ENCODE measurements at regions not wholly inside any gene's neighbourhood (a gene's known extent, or its start where the extent isn't known, plus 50 kb on each side); places are given as distances from the start of the nearest gene placed in this dataset.

DNA sequence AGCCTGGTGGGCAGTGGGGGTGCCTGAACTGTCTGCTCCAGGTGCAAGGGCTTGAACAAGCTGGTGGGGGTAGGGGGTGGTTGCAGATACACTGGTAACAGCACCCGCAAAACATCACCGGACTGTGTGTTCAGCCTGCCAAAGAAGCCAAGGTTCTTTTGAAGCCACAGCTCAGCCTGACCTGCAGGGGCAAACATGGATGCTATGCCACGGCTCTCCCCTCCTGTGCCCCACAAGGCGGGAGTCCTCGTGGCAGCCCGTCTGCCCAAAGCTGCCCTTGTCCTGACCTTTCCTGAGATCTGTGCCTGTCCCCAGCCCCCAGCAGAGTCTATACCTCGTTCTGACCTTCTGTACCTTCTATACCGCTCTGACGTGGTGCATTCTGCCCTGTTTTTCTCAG, 285.7 kb downstream of the GLRX3 start:
- no peaks in the 10 kb centered on the region for H3K4me1 Mint-ChIP-seq
- Histone ChIP-seq H3K27me3 (replicated peaks in 1 of 2; ENCODE audit: control insufficient read depth in 2 of 2, extremely low read depth in 1 of 2, insufficient read depth in 2 of 2, low read length in 1 of 2) (peaks cover 0 to 3% of the 10 kb centered on the region in 2 experiments), H3K36me3 (ENCODE audit: control insufficient read depth in 2 of 2, extremely low read depth in 1 of 2, insufficient read depth in 1 of 2, low read length in 1 of 2) (no peaks in the 10 kb centered on the region), H3K4me1 (ENCODE audit: control insufficient read depth in 1 of 2, extremely low read depth in 1 of 2, insufficient read depth in 2 of 2, low read length in 2 of 2) (no peaks in the 10 kb centered on the region), H3K9me3 (no peaks in the 10 kb centered on the region), H3K27ac (ENCODE audit: low read length) (no peak overlapping the region), H3K4me3 (ENCODE audit: control insufficient read depth in 1 of 2, extremely low read depth in 1 of 2, low read length in 1 of 2) (no peak overlapping the region)
- H3K9me3 Mint-ChIP-seq: peaks cover under 1 to 2% (median 2%) of the 10 kb centered on the region in 3 donors
- no peak for ATAC-seq (replicated peaks in 1 of 4)
- no peaks in the 10 kb centered on the region for H3K36me3 Mint-ChIP-seq
- 83% methylated on average over 9 of the region's 9 CpGs for WGBS (ENCODE audit: insufficient coverage)
- H3K27me3 Mint-ChIP-seq: peaks cover 2 to 14% of the 10 kb centered on the region in 2 donors
- DNase-seq: no peak
- H3K27ac Mint-ChIP-seq: no peak overlapping the region
- H3K4me3 Mint-ChIP-seq: no peak overlapping the region
- ChIA-PET POLR2A (no interaction called here), CTCF (no interaction called here)

- H3K9me3 Mint-ChIP-seq: peaks cover 0 to 7% (median 0%) of the 10 kb centered on the region in 3 donors
- H3K27ac Mint-ChIP-seq: no peak overlapping the region
- DNase-seq (no peak), ATAC-seq (replicated peaks in 1 of 4) (no peak)
- no peak overlapping the region for H3K4me3 Mint-ChIP-seq
- no peak overlapping the region for H3K4me3 ChIP-seq (ENCODE audit: control insufficient read depth in 1 of 2, extremely low read depth in 1 of 2, low read length in 1 of 2)
- no peaks in the 10 kb centered on the region for H3K9me3 ChIP-seq
- ChIA-PET CTCF (no interaction called here), POLR2A (no interaction called here)
- peaks cover 0 to 3% of the 10 kb centered on the region in 2 experiments for H3K27me3 ChIP-seq (replicated peaks in 1 of 2; ENCODE audit: control insufficient read depth in 2 of 2, extremely low read depth in 1 of 2, insufficient read depth in 2 of 2, low read length in 1 of 2)
- H3K36me3 Mint-ChIP-seq: no peaks in the 10 kb centered on the region
- H3K4me1 ChIP-seq (ENCODE audit: control insufficient read depth in 1 of 2, extremely low read depth in 1 of 2, insufficient read depth in 2 of 2, low read length in 2 of 2): no peaks in the 10 kb centered on the region
- WGBS (ENCODE audit: insufficient coverage): 72% methylated on average over 9 of the region's 12 CpGs
- no peaks in the 10 kb centered on the region for H3K4me1 Mint-ChIP-seq
- no peak overlapping the region for H3K27ac ChIP-seq (ENCODE audit: low read length)
- H3K27me3 Mint-ChIP-seq: peaks cover 2 to 16% of the 10 kb centered on the region in 2 donors
- no peaks in the 10 kb centered on the region for H3K36me3 ChIP-seq (ENCODE audit: control insufficient read depth in 2 of 2, extremely low read depth in 1 of 2, insufficient read depth in 1 of 2, low read length in 1 of 2)
Observed at GRCh38 chr10:130422366-130423324, 286.5 kb downstream of the GLRX3 start.

GRCh38 chr10:130423455-130424305, 287.5 kb downstream of the GLRX3 start:
- ChIA-PET POLR2A (no interaction called here), CTCF (no interaction called here)
- Histone ChIP-seq H3K4me3 (ENCODE audit: control insufficient read depth in 1 of 2, extremely low read depth in 1 of 2, low read length in 1 of 2) (no peak overlapping the region), H3K27me3 (replicated peaks in 1 of 2; ENCODE audit: control insufficient read depth in 2 of 2, extremely low read depth in 1 of 2, insufficient read depth in 2 of 2, low read length in 1 of 2) (peaks cover 0 to 3% of the 10 kb centered on the region in 2 experiments), H3K36me3 (ENCODE audit: control insufficient read depth in 2 of 2, extremely low read depth in 1 of 2, insufficient read depth in 1 of 2, low read length in 1 of 2) (no peaks in the 10 kb centered on the region), H3K4me1 (ENCODE audit: control insufficient read depth in 1 of 2, extremely low read depth in 1 of 2, insufficient read depth in 2 of 2, low read length in 2 of 2) (no peaks in the 10 kb centered on the region), H3K27ac (ENCODE audit: low read length) (no peak overlapping the region), H3K9me3 (no peaks in the 10 kb centered on the region)
- DNase-seq (no peak), ATAC-seq (replicated peaks in 1 of 4) (no peak)
- peaks cover 0 to 7% (median 0%) of the 10 kb centered on the region in 3 donors for H3K9me3 Mint-ChIP-seq
- H3K4me3 Mint-ChIP-seq: no peak overlapping the region
- no peak overlapping the region for H3K27ac Mint-ChIP-seq
- H3K36me3 Mint-ChIP-seq: no peaks in the 10 kb centered on the region
- no peaks in the 10 kb centered on the region for H3K4me1 Mint-ChIP-seq
- 85% methylated on average over 21 of the region's 21 CpGs for WGBS (ENCODE audit: insufficient coverage)
- peaks cover 2 to 16% of the 10 kb centered on the region in 2 donors for H3K27me3 Mint-ChIP-seq

DNA sequence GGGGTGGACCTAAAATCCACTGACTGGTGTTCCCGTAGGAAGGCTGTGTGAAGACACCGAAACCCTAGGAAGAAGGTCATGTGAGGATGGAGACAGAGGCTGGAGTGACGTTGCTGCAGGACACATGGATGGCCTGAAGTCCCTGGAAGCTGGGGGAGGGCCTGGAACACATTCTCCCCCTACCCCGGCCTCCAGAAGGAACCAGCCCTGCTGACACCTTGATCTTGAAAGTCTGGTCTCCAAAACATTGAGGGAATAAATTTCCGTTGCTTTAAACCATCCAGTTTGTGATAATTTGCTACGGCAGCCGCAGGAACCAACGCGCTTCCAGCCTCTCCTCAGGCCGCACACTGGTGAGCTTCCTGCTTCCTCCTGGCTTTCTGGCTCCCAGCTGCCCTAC, 288.2 kb downstream of the GLRX3 start:
- peaks cover 0 to 3% of the 10 kb centered on the region in 2 experiments for H3K27me3 ChIP-seq (replicated peaks in 1 of 2; ENCODE audit: control insufficient read depth in 2 of 2, extremely low read depth in 1 of 2, insufficient read depth in 2 of 2, low read length in 1 of 2)
- no peaks in the 10 kb centered on the region for H3K4me1 ChIP-seq (ENCODE audit: control insufficient read depth in 1 of 2, extremely low read depth in 1 of 2, insufficient read depth in 2 of 2, low read length in 2 of 2)
- H3K4me3 Mint-ChIP-seq: no peak overlapping the region
- no peaks in the 10 kb centered on the region for H3K36me3 ChIP-seq (ENCODE audit: control insufficient read depth in 2 of 2, extremely low read depth in 1 of 2, insufficient read depth in 1 of 2, low read length in 1 of 2)
- no peak for DNase-seq
- POLR2A ChIA-PET: no interaction called here
- peaks cover 2 to 16% of the 10 kb centered on the region in 2 donors for H3K27me3 Mint-ChIP-seq
- no peak for ATAC-seq (replicated peaks in 1 of 4)
- CTCF ChIA-PET: no interaction called here
- no peak overlapping the region for H3K27ac Mint-ChIP-seq
- no peaks in the 10 kb centered on the region for H3K9me3 ChIP-seq
- H3K4me1 Mint-ChIP-seq: no peaks in the 10 kb centered on the region
- peaks cover 0 to 7% (median 0%) of the 10 kb centered on the region in 3 donors for H3K9me3 Mint-ChIP-seq
- no peak overlapping the region for H3K4me3 ChIP-seq (ENCODE audit: control insufficient read depth in 1 of 2, extremely low read depth in 1 of 2, low read length in 1 of 2)
- H3K36me3 Mint-ChIP-seq: no peaks in the 10 kb centered on the region
- H3K27ac ChIP-seq (ENCODE audit: low read length): no peak overlapping the region
- WGBS (ENCODE audit: insufficient coverage): 58% methylated on average over 6 of the region's 10 CpGs

- no peak overlapping the region for H3K27ac ChIP-seq (ENCODE audit: low read length)
- H3K4me3 ChIP-seq (ENCODE audit: control insufficient read depth in 1 of 2, extremely low read depth in 1 of 2, low read length in 1 of 2): no peak overlapping the region
- Mint-ChIP-seq H3K4me1 (no peaks in the 10 kb centered on the region), H3K27me3 (peaks cover 2 to 16% of the 10 kb centered on the region in 2 donors), H3K9me3 (peaks cover 0 to 7% (median 0%) of the 10 kb centered on the region in 3 donors), H3K4me3 (no peak overlapping the region), H3K27ac (no peak overlapping the region), H3K36me3 (no peaks in the 10 kb centered on the region)
- ChIA-PET POLR2A (no interaction called here), CTCF (no interaction called here)
- no peaks in the 10 kb centered on the region for H3K36me3 ChIP-seq (ENCODE audit: control insufficient read depth in 2 of 2, extremely low read depth in 1 of 2, insufficient read depth in 1 of 2, low read length in 1 of 2)
- WGBS (ENCODE audit: insufficient coverage): 68% methylated on average over 5 of the region's 5 CpGs
- no peaks in the 10 kb centered on the region for H3K9me3 ChIP-seq
- no peak for ATAC-seq (replicated peaks in 1 of 4)
- DNase-seq: no peak
- H3K4me1 ChIP-seq (ENCODE audit: control insufficient read depth in 1 of 2, extremely low read depth in 1 of 2, insufficient read depth in 2 of 2, low read length in 2 of 2): no peaks in the 10 kb centered on the region
- peaks cover 0 to 3% of the 10 kb centered on the region in 2 experiments for H3K27me3 ChIP-seq (replicated peaks in 1 of 2; ENCODE audit: control insufficient read depth in 2 of 2, extremely low read depth in 1 of 2, insufficient read depth in 2 of 2, low read length in 1 of 2)
Observed at GRCh38 chr10:130425169-130425568, 289.0 kb downstream of the GLRX3 start.

GRCh38 chr10:130425881-130426435, 289.8 kb downstream of the GLRX3 start:
- ATAC-seq (replicated peaks in 1 of 4) (no peak), DNase-seq (no peak)
- H3K36me3 Mint-ChIP-seq: no peaks in the 10 kb centered on the region

More at GRCh38 chr10:130425881-130426435, 289.8 kb downstream of the GLRX3 start:
- Histone ChIP-seq H3K27me3 (replicated peaks in 1 of 2; ENCODE audit: control insufficient read depth in 2 of 2, extremely low read depth in 1 of 2, insufficient read depth in 2 of 2, low read length in 1 of 2) (peaks cover 0 to 3% of the 10 kb centered on the region in 2 experiments), H3K4me3 (ENCODE audit: control insufficient read depth in 1 of 2, extremely low read depth in 1 of 2, low read length in 1 of 2) (no peak overlapping the region), H3K9me3 (no peaks in the 10 kb centered on the region), H3K27ac (ENCODE audit: low read length) (no peak overlapping the region), H3K4me1 (ENCODE audit: control insufficient read depth in 1 of 2, extremely low read depth in 1 of 2, insufficient read depth in 2 of 2, low read length in 2 of 2) (no peaks in the 10 kb centered on the region), H3K36me3 (ENCODE audit: control insufficient read depth in 2 of 2, extremely low read depth in 1 of 2, insufficient read depth in 1 of 2, low read length in 1 of 2) (no peaks in the 10 kb centered on the region)
- Mint-ChIP-seq H3K27ac (no peak overlapping the region), H3K9me3 (peaks cover 0 to 7% (median 0%) of the 10 kb centered on the region in 3 donors), H3K4me3 (no peak overlapping the region), H3K27me3 (peaks cover 2 to 16% of the 10 kb centered on the region in 2 donors), H3K4me1 (no peaks in the 10 kb centered on the region)
- 77% methylated on average over 7 of the region's 10 CpGs for WGBS (ENCODE audit: insufficient coverage)
- ChIA-PET POLR2A (no interaction called here), CTCF (no interaction called here)

Measured in T-cell (primary cell).